ENCODE measurements at regions not wholly inside any gene's neighbourhood (a gene's known extent, or its start where the extent isn't known, plus 50 kb on each side); places are given as distances from the start of the nearest gene placed in this dataset.

GRCh38 chr2:181818840-181819239 is 72.7 kb upstream of the ITPRID2 start:
- no peak overlapping the region for H3K27ac Mint-ChIP-seq
- no peak for TF ChIP-seq CTCF (conservative IDR thresholded peaks at IDR 0.05)

GRCh38 chr2:181821049-181821448 is 70.5 kb upstream of the ITPRID2 start:
- TF ChIP-seq CTCF (conservative IDR thresholded peaks at IDR 0.05), result no peak

More at GRCh38 chr2:181818840-181819239, 72.7 kb upstream of the ITPRID2 start:
- peaks cover 18% of the 10 kb centered on the region for H3K4me1 Mint-ChIP-seq (ENCODE audit: unreplicated experiment)
- peaks cover 4% of the 10 kb centered on the region for H3K9me3 Mint-ChIP-seq
- no peaks in the 10 kb centered on the region for H3K36me3 Mint-ChIP-seq
- no peak overlapping the region for H3K4me3 Mint-ChIP-seq
- H3K27me3 Mint-ChIP-seq, result no peaks in the 10 kb centered on the region
- no peak for DNase-seq (ENCODE audit: extremely low spot score, unreplicated experiment)

DNA sequence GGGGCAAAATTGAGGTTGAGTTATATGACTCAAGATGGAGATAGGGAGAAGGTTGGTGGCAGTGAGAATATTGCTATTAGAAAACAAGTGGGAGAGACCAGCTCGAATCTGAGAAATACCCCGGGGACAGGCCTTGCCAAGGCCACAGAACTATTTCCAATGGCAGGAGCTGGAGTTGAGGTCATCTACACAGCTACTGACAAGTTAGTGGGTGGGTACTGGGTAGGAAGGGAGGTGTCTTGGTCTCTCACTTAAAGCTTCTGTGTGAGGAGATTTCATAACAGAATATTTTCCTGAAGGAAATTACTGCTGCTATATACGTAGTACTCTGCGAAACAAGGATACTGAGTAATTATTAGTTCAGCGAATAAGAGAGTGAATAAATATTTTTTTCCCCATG is 69.4 kb upstream of the ITPRID2 start:
- no peak overlapping the region for H3K27ac Mint-ChIP-seq
- no peaks in the 10 kb centered on the region for H3K9me3 Mint-ChIP-seq
- H3K27me3 Mint-ChIP-seq, result no peaks in the 10 kb centered on the region
- TF ChIP-seq CTCF (conservative IDR thresholded peaks at IDR 0.05), result no peak
- DNase-seq (ENCODE audit: extremely low spot score, unreplicated experiment), result no peak
- peaks cover 6% of the 10 kb centered on the region for H3K4me1 Mint-ChIP-seq (ENCODE audit: unreplicated experiment)
- H3K4me3 Mint-ChIP-seq, result no peak overlapping the region
- H3K36me3 Mint-ChIP-seq, result no peaks in the 10 kb centered on the region

More at GRCh38 chr2:181821049-181821448, 70.5 kb upstream of the ITPRID2 start:
- peaks cover 6% of the 10 kb centered on the region for H3K4me1 Mint-ChIP-seq (ENCODE audit: unreplicated experiment)
- H3K36me3 Mint-ChIP-seq, result no peaks in the 10 kb centered on the region
- H3K4me3 Mint-ChIP-seq, result no peak overlapping the region
- no peak for DNase-seq (ENCODE audit: extremely low spot score, unreplicated experiment)
- H3K27ac Mint-ChIP-seq, result no peak overlapping the region
- no peaks in the 10 kb centered on the region for H3K9me3 Mint-ChIP-seq
- H3K27me3 Mint-ChIP-seq, result no peaks in the 10 kb centered on the region

DNA sequence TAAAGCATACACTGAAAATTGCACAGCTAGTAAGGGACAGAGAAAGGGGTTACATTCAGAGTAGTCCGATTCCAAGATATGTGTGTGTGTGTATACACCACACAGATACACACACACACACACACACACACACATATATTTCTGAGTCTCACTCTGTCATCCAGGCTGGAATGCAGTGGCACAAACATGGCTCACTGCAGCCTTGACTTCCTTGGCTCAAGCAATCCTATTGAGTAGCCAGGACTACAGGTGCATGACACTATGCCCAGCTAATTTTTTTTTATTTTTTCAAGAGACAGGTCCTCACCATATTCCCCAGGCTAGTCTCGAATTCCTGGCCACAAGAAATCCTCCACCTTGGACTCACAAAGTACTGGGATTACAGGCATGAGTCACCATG is 68.1 kb upstream of the ITPRID2 start:
- H3K27ac Mint-ChIP-seq, result no peak overlapping the region
- H3K4me1 Mint-ChIP-seq (ENCODE audit: unreplicated experiment), result peaks cover 6% of the 10 kb centered on the region
- no peak for DNase-seq (ENCODE audit: extremely low spot score, unreplicated experiment)
- H3K4me3 Mint-ChIP-seq, result no peak overlapping the region
- no peaks in the 10 kb centered on the region for H3K36me3 Mint-ChIP-seq
- H3K27me3 Mint-ChIP-seq, result no peaks in the 10 kb centered on the region
- TF ChIP-seq CTCF (conservative IDR thresholded peaks at IDR 0.05), result no peak
- no peaks in the 10 kb centered on the region for H3K9me3 Mint-ChIP-seq

DNA sequence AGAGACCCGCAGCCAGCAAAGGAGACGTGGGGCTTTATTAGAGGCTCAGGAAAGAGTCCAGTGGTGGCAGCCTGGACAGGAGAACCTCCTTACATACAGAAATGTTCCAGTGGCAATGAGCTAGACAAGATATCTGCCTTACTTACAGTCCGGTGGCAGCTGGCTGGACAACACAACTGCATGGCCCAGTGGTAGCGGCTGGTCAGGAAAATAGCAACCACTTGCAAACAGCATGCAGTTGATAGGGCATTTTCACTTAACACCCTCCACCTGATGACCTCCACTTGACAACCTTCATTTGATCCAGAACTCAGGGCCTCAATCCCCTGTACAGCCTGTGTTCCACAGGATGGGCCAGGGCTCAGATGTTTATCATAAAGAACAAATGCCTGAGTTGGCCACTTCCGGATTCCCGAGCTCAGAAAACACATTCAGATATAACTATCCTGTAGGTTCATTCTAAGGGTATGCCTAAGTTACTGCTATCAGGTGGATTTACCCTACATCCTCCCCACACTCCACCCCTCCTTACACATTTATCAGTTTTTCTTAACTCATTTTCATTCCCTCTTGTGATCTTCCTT is 63.3 kb upstream of the ITPRID2 start:
- H3K9me3 Mint-ChIP-seq, result no peaks in the 10 kb centered on the region
- no peak overlapping the region for H3K27ac Mint-ChIP-seq
- H3K4me3 Mint-ChIP-seq, result no peak overlapping the region
- TF ChIP-seq CTCF (conservative IDR thresholded peaks at IDR 0.05), result no peak
- H3K36me3 Mint-ChIP-seq, result no peaks in the 10 kb centered on the region
- DNase-seq (ENCODE audit: extremely low spot score, unreplicated experiment), result no peak
- H3K27me3 Mint-ChIP-seq, result peaks cover 4% of the 10 kb centered on the region
- no peaks in the 10 kb centered on the region for H3K4me1 Mint-ChIP-seq (ENCODE audit: unreplicated experiment)

GRCh38 chr2:181829230-181829629 is 62.3 kb upstream of the ITPRID2 start:
- H3K27ac Mint-ChIP-seq, result no peak overlapping the region
- TF ChIP-seq CTCF (conservative IDR thresholded peaks at IDR 0.05), result no peak
- no peak overlapping the region for H3K4me3 Mint-ChIP-seq
- H3K27me3 Mint-ChIP-seq, result peaks cover 4% of the 10 kb centered on the region
- H3K36me3 Mint-ChIP-seq, result no peaks in the 10 kb centered on the region
- H3K4me1 Mint-ChIP-seq (ENCODE audit: unreplicated experiment), result no peaks in the 10 kb centered on the region
- DNase-seq (ENCODE audit: extremely low spot score, unreplicated experiment), result no peak
- H3K9me3 Mint-ChIP-seq, result no peaks in the 10 kb centered on the region

Measured in type B pancreatic cell (in vitro differentiated cells).